ENCODE measurements at regions not wholly inside any gene's neighbourhood (a gene's known extent, or its start where the extent isn't known, plus 50 kb on each side); places are given as distances from the start of the nearest gene placed in this dataset.

DNA sequence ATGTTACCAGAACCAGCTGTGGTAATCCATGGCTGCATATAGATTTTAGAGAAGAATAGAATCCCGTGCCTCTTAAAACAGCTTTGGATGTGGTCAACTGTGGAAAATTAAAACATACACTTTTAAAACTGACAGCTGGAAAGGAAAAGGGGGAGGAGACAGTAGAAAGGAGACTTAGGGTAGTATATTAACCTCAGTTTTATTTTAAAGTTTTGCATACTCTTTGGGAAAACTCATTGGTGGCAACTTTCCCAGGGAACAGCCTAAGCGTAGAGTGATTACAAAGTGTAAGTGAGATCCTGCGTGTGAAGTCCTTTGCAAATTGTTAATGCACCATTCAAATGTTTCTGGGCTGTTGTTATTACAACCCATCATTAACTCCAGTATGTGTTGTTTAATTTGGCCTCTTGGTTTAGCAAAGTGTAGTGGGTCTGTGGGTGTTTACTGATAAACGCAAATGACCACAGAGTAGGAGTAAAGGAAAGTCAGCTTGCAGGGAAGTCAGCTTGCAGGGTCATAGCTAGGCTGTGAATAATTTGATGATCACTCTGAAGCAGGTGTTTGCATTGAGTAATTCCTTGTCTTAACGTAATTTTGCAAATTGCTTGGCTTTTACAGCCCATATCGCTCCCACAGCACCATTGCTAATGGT is 88.0 kb upstream of the DBX1 start:
- TF ChIP-seq, protein P1, sequence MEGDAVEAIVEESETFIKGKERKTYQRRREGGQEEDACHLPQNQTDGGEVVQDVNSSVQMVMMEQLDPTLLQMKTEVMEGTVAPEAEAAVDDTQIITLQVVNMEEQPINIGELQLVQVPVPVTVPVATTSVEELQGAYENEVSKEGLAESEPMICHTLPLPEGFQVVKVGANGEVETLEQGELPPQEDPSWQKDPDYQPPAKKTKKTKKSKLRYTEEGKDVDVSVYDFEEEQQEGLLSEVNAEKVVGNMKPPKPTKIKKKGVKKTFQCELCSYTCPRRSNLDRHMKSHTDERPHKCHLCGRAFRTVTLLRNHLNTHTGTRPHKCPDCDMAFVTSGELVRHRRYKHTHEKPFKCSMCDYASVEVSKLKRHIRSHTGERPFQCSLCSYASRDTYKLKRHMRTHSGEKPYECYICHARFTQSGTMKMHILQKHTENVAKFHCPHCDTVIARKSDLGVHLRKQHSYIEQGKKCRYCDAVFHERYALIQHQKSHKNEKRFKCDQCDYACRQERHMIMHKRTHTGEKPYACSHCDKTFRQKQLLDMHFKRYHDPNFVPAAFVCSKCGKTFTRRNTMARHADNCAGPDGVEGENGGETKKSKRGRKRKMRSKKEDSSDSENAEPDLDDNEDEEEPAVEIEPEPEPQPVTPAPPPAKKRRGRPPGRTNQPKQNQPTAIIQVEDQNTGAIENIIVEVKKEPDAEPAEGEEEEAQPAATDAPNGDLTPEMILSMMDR (IDR thresholded peaks at IDR 0.05 in 4 of 5, conservative IDR thresholded peaks at IDR 0.05 in 1 of 5): no peak
- TF ChIP-seq POLR2A (IDR thresholded peaks at IDR 0.05): no peak

Data from gastrocnemius medialis (tissue), 4 donors.